SU-DHL-6 (cell line): ENCODE measurements at regions not wholly inside any gene's neighbourhood (a gene's known extent, or its start where the extent isn't known, plus 50 kb on each side); places are given as distances from the start of the nearest gene placed in this dataset.

Experiments
- CTCF ChIP-seq: fragments of 200-600 bp; sonication (generic); IDR thresholded peaks from one replicate; pipeline ENCODE4 v1.5.1; 2017; ENCODE audit warnings: antibody characterized with exemption, mild to moderate bottlenecking, low read length, moderate library complexity; ENCODE audit not compliant: insufficient read depth, poor library complexity, severe bottlenecking
- EZH2phosphoT487 ChIP-seq: fragments of 200-600 bp; sonication (generic), shearing (Covaris generic); conservative IDR thresholded peaks from 2 replicates; pipeline ENCODE4 v1.6.1; 2018; ENCODE audit warnings: mild to moderate bottlenecking, antibody characterized with exemption, low read length, moderate library complexity, mixed read lengths

GRCh38 chr1:104456724-104457123 is 707.0 kb downstream of the AMY1C start:
- no peak for TF ChIP-seq CTCF
- no peak for TF ChIP-seq EZH2phosphoT487
